HG03039 (cell line): ENCODE measurements at regions not wholly inside any gene's neighbourhood (a gene's known extent, or its start where the extent isn't known, plus 50 kb on each side); places are given as distances from the start of the nearest gene placed in this dataset.

ENCODE experiments used
- ATAC-seq: cut with Tn5 transposase; IDR thresholded peaks from one replicate; pipeline ENCODE4 v1.9.1; 2021; ENCODE audit warnings: mild to moderate bottlenecking, moderate library complexity; ENCODE audit not compliant: unreplicated experiment

DNA sequence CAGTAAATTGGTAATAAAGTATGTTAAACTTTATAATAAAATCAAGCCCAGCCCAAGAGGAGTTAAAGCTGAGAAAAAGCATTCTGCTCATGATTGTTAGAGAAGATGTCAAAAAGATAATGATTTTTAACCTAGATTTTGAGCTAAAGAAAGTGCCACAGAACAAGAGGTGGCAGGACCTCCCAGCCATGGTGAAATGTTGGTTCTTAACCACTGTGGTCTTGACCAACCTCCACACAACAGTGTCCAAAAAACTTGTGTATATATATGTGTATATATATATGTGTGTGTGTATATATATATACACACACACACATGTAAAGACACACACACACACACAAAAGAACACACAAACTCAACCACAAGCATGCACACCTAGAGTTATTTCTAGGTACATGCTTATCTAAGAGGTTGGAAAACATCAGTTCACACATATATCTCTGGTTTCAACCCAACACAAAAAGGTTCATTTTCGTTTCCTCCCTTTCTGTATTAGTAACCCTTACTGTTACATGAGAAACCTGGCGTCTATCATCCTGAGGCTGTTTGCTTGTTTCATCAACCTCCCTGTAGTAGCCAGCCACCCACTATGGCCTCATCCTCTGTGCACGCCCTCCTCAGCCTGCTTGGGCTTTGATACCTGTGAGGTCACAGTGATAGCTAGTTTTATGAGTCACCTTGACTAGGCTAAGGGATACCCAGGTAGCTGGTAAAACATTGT, 631.8 kb upstream of the ID2 start:
- ATAC-seq = peak; percentile 94

GRCh38 chr2:8053216-8053615, 628.6 kb upstream of the ID2 start:
- ATAC-seq = no peak

GRCh38 chr2:8054070-8054469, 627.8 kb upstream of the ID2 start:
- ATAC-seq = no peak

DNA sequence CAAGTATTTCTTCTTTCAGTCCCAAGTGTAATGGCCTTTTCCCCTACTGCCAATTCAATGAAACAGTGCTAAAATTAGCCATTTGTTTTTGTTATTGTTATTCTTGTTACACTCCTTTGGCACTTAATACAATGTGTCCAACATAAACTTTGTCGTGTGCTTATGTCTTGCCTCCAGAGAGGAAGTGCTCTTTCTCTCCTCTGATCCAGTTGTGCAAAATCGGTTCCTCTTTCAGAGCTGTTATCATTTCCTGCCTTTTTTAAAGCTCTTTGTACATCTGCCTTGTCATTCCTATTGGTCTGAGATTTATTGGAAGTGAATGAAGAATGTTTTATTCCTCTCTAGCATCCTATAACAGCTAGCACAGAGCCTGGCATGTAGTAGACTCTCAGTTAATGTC, 623.2 kb upstream of the ID2 start:
- ATAC-seq = no peak

GRCh38 chr2:8059255-8059654, 622.6 kb upstream of the ID2 start:
- no peak for ATAC-seq

DNA sequence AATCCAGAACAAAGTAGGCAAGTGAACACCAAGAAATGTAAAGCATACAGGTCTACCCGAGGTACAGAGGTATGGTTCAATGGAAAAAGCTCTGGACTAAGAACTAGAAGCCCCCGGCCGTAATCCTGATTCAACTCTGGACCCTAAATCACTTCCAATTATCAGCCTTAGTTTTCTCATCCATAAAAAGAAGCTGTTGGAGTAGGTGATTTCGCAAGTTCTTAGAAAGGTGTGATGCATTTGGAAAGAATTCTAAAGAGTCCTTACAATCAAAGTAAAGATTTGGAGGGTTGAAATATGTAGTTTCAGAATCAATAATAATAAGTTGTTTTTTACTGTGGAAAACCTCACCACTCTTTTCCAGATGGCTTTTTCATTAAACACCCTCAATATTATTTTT, 622.1 kb upstream of the ID2 start:
- no peak for ATAC-seq

GRCh38 chr2:8061219-8061618, 620.6 kb upstream of the ID2 start:
- no peak for ATAC-seq

GRCh38 chr2:8064603-8065002, 617.3 kb upstream of the ID2 start:
- no peak for ATAC-seq

DNA sequence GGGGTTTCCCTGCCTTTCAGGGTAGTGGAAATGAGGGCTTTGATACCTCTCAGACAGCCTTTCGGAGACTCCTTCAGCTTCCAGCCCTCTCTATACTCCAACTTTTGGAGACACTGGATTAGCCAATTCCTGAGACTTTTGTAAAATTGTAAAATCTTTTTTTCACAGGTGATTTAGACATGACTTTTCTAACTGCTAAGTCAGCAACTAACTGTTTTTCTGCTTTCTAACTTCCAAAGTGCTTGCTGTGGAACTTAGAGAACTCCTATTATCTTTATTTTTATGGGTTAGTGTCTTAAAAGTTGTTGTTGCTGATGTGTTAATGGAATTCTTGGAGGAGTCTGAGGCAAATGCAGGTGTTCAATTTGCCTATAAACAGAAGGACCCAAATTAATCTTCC, 616.7 kb upstream of the ID2 start:
- no peak for ATAC-seq

GRCh38 chr2:8067784-8068336, 614.0 kb upstream of the ID2 start:
- ATAC-seq = no peak

DNA sequence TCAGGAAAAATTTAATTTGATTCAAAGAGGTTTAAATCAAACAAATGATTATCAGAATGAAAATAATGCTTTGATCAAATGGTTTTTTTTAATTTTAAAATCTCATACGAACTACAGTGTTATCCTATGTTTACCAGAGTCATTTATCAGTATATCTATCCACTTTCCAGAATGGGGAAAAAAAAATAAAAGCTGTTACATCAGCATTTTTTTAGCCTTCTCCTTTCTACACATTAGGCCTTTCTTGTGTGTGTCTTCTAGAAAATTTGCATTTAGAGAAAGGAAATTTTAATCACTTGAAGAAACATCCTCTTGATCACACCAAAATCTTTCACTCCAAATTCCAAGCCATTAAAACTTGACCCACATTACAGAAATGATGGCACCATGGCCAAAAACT, 608.9 kb upstream of the ID2 start:
- ATAC-seq = no peak

DNA sequence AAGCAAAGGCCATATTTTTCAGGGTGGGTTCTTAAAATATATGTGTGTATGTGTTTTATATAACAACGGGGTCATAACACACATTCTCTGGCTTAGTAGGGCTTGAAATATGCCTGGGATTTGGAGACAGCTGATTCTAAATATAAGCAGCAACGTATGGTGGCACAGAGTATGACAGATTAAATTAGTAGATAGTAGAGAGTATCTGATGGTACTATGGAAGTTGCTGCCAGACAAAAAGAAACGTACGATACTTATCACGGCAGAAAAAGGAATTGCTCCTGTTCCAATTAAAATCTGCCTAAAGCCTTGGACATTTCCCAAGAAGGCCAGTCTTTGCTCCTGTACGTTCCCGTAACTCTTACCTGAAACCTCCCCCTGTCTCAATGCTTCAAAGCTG, 607.9 kb upstream of the ID2 start:
- no peak for ATAC-seq

GRCh38 chr2:8076448-8077342, 605.2 kb upstream of the ID2 start:
- ATAC-seq = no peak

- no peak for ATAC-seq
Observed at GRCh38 chr2:8078705-8079104, 603.2 kb upstream of the ID2 start.

DNA sequence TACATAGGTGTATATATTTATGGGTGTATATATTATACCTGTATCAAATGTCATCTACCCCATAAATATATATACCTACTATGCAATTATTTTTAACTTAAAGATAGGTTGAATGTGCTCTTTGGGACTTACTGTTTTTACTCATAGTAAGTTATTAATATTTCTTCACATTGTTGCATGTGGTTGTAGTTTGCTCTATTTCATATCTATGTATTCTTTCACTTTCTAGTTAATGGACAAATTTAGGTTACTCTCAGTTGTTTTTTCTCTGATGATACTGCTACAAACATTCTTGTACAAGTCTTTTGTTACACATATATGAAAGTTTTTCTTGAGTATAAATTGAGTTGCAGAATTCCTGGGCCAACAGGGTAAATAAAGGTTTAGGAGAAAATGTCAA, 601.8 kb upstream of the ID2 start:
- no peak for ATAC-seq

DNA sequence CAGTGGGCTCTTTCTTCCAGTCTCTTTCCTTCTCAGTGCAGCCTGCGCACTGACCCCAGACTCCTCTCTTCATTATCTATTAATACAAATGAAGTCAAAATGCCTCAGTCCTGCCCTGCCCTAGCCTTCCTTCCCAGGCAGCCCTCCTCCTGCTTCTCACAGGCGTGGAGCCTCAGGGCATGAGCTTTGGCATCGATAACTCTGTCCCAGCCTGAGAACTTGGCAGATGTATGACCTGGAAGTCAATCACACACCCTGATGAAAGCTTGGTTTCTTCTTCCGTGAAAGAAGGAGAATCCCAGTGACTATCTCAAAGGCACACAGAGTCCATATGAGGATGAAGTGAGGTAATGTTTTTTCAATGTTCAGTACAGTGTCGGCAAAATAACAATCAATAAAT, 600.7 kb upstream of the ID2 start:
- ATAC-seq = no peak

DNA sequence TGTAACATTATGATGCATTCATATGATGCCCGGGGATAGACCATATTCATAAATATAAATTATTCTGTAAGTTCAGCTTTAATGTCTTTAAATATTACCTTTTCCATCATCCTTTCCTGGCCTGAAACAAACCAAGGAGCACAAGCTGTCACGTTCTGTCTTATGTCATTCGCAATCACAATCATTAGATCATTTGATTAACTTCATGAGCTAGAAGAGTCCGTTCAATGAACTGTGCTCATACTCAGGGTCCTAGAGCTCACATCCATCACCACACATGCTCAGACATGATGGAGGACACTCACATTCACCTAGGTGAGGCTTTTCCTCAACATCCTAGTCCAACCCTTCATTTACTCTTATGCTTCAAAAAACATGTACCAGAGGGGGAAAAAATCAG, 599.0 kb upstream of the ID2 start:
- ATAC-seq = no peak

GRCh38 chr2:8086357-8086756, 595.5 kb upstream of the ID2 start:
- no peak for ATAC-seq

DNA sequence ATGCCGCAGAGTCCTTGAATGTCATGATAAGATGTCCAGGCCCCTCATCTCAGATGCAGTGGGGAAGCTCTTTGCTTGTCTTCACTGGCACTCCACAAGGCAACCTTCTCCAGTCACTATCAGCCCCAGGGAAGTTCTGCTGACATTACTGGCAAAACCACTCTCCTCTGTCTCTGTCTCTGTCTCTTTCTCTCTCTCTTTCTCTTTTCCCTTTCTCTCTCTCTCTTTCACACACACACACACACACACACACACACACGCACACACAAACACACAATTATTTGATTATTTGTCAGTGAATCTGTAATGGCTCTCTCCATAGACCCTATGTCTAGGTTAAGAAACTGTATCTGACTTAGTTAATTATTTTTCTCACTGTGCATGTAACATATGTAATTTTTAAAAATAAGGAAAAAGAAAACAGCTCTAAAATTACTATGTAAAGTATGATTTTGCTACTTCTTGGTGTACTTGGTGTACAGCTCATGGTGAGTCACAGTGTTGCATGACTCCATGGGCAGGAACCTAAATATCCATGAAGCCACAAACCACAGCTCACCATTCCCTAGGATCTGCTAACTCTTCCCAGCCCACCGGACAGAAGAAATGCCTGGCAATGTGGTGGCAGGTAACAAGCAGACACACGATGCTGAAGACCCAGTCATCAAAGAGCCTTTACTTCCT, 594.9 kb upstream of the ID2 start:
- ATAC-seq = no peak

DNA sequence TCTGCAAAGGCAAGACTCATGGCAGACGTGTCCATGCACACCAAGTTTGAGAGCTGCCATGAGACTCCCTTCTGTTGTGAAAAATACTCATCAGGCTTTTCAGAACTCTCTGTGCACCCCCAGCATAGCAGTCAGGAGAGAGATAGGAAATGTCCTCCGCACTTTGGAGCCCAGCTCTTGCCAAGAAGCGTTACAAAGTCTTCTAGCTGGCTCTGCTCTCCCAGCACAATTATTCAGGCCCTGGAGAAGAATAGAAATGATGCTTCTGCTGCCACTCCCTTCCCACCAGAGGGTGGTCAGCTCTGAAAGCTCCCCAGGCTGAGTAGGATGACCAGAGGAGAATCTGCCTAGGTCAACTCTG, 594.4 kb upstream of the ID2 start:
- ATAC-seq = no peak

GRCh38 chr2:8088810-8089209, 593.0 kb upstream of the ID2 start:
- ATAC-seq = no peak

DNA sequence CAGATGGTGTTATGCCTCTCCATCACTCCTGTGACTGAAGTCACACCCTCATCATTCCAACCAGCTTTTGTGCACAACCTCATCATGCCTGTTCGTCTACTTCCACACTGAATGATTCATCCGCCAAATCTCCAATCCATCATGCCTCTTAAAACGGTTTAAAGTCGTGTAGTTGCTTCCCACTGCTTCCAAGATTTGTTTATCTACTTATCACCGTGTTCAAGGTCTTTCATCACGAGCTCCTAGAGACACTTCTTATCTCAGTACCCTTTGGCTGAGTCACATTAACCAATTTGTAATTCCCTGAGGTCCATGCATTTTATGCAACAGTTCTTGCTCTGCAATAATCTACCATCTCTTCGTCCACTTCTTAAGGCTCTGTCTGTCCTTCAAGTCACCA, 592.3 kb upstream of the ID2 start:
- ATAC-seq = no peak
